ENCODE measurements at regions not wholly inside any gene's neighbourhood (a gene's known extent, or its start where the extent isn't known, plus 50 kb on each side); places are given as distances from the start of the nearest gene placed in this dataset.

GRCh38 chrX:143800150-143800549 lies 79.6 kb upstream of the SPANXN2 start:
- no peak for TF ChIP-seq CTCF (conservative IDR thresholded peaks at IDR 0.05; ENCODE audit: low read depth, low read length)
- no peak for TF ChIP-seq RFX5 (IDR thresholded peaks at IDR 0.05; ENCODE audit: low read depth, low read length)
- no peak for TF ChIP-seq SMC3 (IDR thresholded peaks at IDR 0.05; ENCODE audit: low read depth, low read length)
- no peak for TF ChIP-seq POLR2A (IDR thresholded peaks at IDR 0.05; ENCODE audit: low read depth, low read length)
- TF ChIP-seq MXI1 (IDR thresholded peaks at IDR 0.05; ENCODE audit: borderline replicate concordance, low read depth, low read length) = no peak
- no peak for TF ChIP-seq CEBPB (IDR thresholded peaks at IDR 0.05; ENCODE audit: low read depth, low read length)
- no peak for TF ChIP-seq RCOR1 (IDR thresholded peaks at IDR 0.05; ENCODE audit: insufficient replicate concordance, low read length)
- no peak for TF ChIP-seq USF2 (IDR thresholded peaks at IDR 0.05; ENCODE audit: low read depth, low read length)
- no peak for TF ChIP-seq CHD1 (IDR thresholded peaks at IDR 0.05; ENCODE audit: low read depth, low read length)
- TF ChIP-seq MAZ (IDR thresholded peaks at IDR 0.05; ENCODE audit: borderline replicate concordance, low read depth, low read length) = no peak
- TF ChIP-seq FOS (IDR thresholded peaks at IDR 0.05; ENCODE audit: low read depth, low read length) = no peak
- TF ChIP-seq ELK1 (IDR thresholded peaks at IDR 0.05; ENCODE audit: borderline replicate concordance, low read depth, low read length) = no peak

Measured in IMR-90 (cell line).